ENCODE measurements at regions not wholly inside any gene's neighbourhood (a gene's known extent, or its start where the extent isn't known, plus 50 kb on each side); places are given as distances from the start of the nearest gene placed in this dataset.
"Not testable (repeated sequence)": the region's sequence is repeated elsewhere in the genome, so short reads cannot be mapped to it uniquely, and the experiment has no call there.

DNA sequence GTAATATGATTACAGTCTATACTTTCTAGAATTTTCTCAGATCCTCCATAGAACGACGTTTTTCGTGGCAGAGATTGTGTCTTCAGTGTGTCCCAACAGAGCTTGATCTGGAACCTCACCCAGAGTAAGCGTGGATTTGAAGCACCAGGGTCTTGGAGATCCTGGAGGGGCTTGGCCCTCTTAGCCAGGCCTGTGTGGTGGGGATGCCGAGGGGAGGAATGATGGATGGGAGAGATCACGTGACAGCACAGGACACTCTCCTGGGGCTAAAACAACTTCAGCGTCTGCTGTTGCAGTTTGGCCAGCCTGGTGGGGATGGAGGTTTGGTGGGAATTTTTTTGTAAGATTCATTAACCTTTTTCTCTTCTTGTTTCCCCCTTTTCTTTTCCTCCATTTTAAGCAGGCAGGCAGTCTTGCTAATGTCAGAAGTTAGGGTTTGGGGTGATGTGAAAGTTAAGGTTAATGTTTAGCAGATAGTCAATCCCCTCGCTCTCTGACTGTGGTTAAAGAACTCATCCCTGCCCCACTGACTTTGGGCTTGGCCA lies 100.7 kb upstream of the SULF2 start:
- Histone ChIP-seq H3K36me3 (replicated peaks in 1 of 2; ENCODE audit: control insufficient read depth in 1 of 2, insufficient read depth in 2 of 2, low read length in 2 of 2) (no peaks in the 10 kb centered on the region), H3K27me3 (ENCODE audit: control insufficient read depth in 2 of 2, insufficient read depth in 2 of 2, low read length in 2 of 2) (no peaks in the 10 kb centered on the region), H3K27ac (ENCODE audit: low read depth in 1 of 2, low read length in 2 of 2) (no peak overlapping the region), H3K4me1 (ENCODE audit: control insufficient read depth in 1 of 2, insufficient read depth in 2 of 2, low read length in 2 of 2) (no peaks in the 10 kb centered on the region), H3K79me2 (ENCODE audit: insufficient read depth, low read length) (no peaks in the 10 kb centered on the region), H2AFZ (ENCODE audit: insufficient read depth, low read depth, low read length, poor library complexity, severe bottlenecking) (no peak overlapping the region), H3K4me2 (replicated peaks; ENCODE audit: extremely low read depth, low read length, poor library complexity, severe bottlenecking) (no peak overlapping the region), H3K4me3 (replicated peaks in 1 of 3; ENCODE audit: low read depth in 2 of 3, low read length in 3 of 3) (no peak overlapping the region), H3K9me3 (replicated peaks in 1 of 2; ENCODE audit: control insufficient read depth in 1 of 2, insufficient read depth in 1 of 2, low read length in 2 of 2) (no peaks in the 10 kb centered on the region), H4K20me1 (ENCODE audit: insufficient read depth, low read length) (no peaks in the 10 kb centered on the region), H3K9ac (ENCODE audit: insufficient read depth, low read length, poor library complexity, severe bottlenecking) (no peak overlapping the region)
- Mint-ChIP-seq H3K4me3 (no peak overlapping the region), H3K4me1 (no peaks in the 10 kb centered on the region), H3K27ac (peak overlapping the region in 1 of 7 donors; percentile 54), H3K36me3 (no peaks in the 10 kb centered on the region), H3K27me3 (ENCODE audit: low read depth in 3 of 3) (peaks cover 2% of the 10 kb centered on the region in 3 donors), H3K9me3 (peaks cover 0 to 2% (median 0%) of the 10 kb centered on the region in 7 donors)
- TF ChIP-seq, protein P1, sequence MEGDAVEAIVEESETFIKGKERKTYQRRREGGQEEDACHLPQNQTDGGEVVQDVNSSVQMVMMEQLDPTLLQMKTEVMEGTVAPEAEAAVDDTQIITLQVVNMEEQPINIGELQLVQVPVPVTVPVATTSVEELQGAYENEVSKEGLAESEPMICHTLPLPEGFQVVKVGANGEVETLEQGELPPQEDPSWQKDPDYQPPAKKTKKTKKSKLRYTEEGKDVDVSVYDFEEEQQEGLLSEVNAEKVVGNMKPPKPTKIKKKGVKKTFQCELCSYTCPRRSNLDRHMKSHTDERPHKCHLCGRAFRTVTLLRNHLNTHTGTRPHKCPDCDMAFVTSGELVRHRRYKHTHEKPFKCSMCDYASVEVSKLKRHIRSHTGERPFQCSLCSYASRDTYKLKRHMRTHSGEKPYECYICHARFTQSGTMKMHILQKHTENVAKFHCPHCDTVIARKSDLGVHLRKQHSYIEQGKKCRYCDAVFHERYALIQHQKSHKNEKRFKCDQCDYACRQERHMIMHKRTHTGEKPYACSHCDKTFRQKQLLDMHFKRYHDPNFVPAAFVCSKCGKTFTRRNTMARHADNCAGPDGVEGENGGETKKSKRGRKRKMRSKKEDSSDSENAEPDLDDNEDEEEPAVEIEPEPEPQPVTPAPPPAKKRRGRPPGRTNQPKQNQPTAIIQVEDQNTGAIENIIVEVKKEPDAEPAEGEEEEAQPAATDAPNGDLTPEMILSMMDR (IDR thresholded peaks at IDR 0.05), result no peak
- 86% methylated on average over 6 of the region's 8 CpGs for WGBS (ENCODE audit: insufficient coverage)
- intact Hi-C loops (cut with micrococcal nuclease), result no loop called here
- no peak for DNase-seq

DNA sequence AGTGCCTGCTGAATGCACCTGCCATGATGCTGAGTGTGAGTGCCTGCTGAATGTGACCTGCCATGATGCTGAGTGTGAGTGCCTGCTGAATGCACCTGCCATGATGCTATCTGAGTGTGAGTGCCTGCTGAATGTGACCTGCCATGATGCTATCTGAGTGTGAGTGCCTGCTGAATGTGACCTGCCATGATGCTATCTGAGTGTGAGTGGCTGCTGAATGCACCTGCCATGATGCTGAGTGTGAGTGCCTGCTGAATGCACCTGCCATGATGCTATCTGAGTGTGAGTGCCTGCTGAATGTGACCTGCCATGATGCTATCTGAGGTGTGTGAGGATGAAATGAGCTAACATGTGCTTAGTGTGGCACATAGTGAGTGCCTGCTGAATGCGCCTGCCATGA lies 98.7 kb upstream of the SULF2 start:
- H3K4me3 Mint-ChIP-seq; DNase-seq; H3K4me3 ChIP-seq (replicated peaks in 1 of 3; ENCODE audit: low read depth in 2 of 3, low read length in 3 of 3); H3K36me3 ChIP-seq (replicated peaks in 1 of 2; ENCODE audit: control insufficient read depth in 1 of 2, insufficient read depth in 2 of 2, low read length in 2 of 2); H3K4me1 ChIP-seq (ENCODE audit: control insufficient read depth in 1 of 2, insufficient read depth in 2 of 2, low read length in 2 of 2); H3K4me2 ChIP-seq (replicated peaks; ENCODE audit: extremely low read depth, low read length, poor library complexity, severe bottlenecking); H3K4me1 Mint-ChIP-seq; H3K36me3 Mint-ChIP-seq; H3K27me3 Mint-ChIP-seq (ENCODE audit: low read depth in 3 of 3); H2AFZ ChIP-seq (ENCODE audit: insufficient read depth, low read depth, low read length, poor library complexity, severe bottlenecking); H3K9me3 Mint-ChIP-seq; intact Hi-C loops (cut with micrococcal nuclease); H3K79me2 ChIP-seq (ENCODE audit: insufficient read depth, low read length); H3K9me3 ChIP-seq (replicated peaks in 1 of 2; ENCODE audit: control insufficient read depth in 1 of 2, insufficient read depth in 1 of 2, low read length in 2 of 2); H3K27ac ChIP-seq (ENCODE audit: low read depth in 1 of 2, low read length in 2 of 2); H4K20me1 ChIP-seq (ENCODE audit: insufficient read depth, low read length); H3K27me3 ChIP-seq (ENCODE audit: control insufficient read depth in 2 of 2, insufficient read depth in 2 of 2, low read length in 2 of 2); H3K9ac ChIP-seq (ENCODE audit: insufficient read depth, low read length, poor library complexity, severe bottlenecking): not testable (repeated sequence)
- H3K27ac Mint-ChIP-seq, result peak overlapping the region in 1 of 7 donors; percentile 13
- WGBS (ENCODE audit: insufficient coverage), result no CpG with 5 or more reads among the region's 1 CpG

All from CD14-positive monocyte (primary cell).